A549 (cell line): ENCODE measurements at regions not wholly inside any gene's neighbourhood (a gene's known extent, or its start where the extent isn't known, plus 50 kb on each side); places are given as distances from the start of the nearest gene placed in this dataset.

Source experiments
- ATAC-seq, 2 experiments: fragments of 200-7000 bp in 1 of 2; fragments of >200 bp in 1 of 2; cut with Nextera tagmentation in 1 of 2; cut with Tn5 transposase in 1 of 2; 3 replicates each; pipeline versions ENCODE4 v1.8.0 to v1.9.1; 2018 to 2020; ENCODE audit warnings: mild to moderate bottlenecking in 1 of 2, moderate library complexity in 1 of 2
- CTCF ChIA-PET: fragments of 300-600 bp; sonication (Branson Sonifier 250); formaldehyde crosslinking; extraction: SDS; loops from one replicate; lab custom pipeline; 2021; ENCODE audit warnings: antibody characterized with exemption, inconsistent platforms; lab: Yijun Ruan, JAX
- POLR2A ChIA-PET: fragments of 350-600 bp; formaldehyde crosslinking; extraction: SDS; loops from one replicate; lab custom pipeline; 2021; ENCODE audit warnings: antibody characterized with exemption, inconsistent platforms; lab: Yijun Ruan, JAX
- DNase-seq, 2 experiments: peaks; one replicate each; pipeline versions ENCODE4 v3.0.0 to v3.0.0-alpha.2; 2011 to 2016; ENCODE audit warnings: low read depth in 1 of 2, low spot score in 1 of 2
- FAIRE-seq: peaks from 2 replicates; lab custom pipeline; 2011; peaks lifted over from hg19 to GRCh38; lab: Jason Lieb, UNC
- H3K27ac ChIP-seq, 2 experiments: fragments of >200 bp; sonication (Bioruptor Twin); formaldehyde crosslinking; 3 replicates each; pipeline ENCODE4 v1.5.1; 2016 to 2017
- H3K4me1 ChIP-seq: fragments of >200 bp; sonication (Bioruptor Twin); formaldehyde crosslinking; 3 replicates; pipeline ENCODE4 v1.6.1; 2016
- H3K4me2 ChIP-seq: fragments of >200 bp; sonication (Bioruptor Twin); formaldehyde crosslinking; 3 replicates; pipeline ENCODE4 v1.6.1; 2016
- H3K4me3 ChIP-seq: fragments of >200 bp; sonication (Bioruptor Twin); formaldehyde crosslinking; 3 replicates; pipeline ENCODE4 v1.5.1; 2016
- H3K9me3 ChIP-seq: fragments of >200 bp; sonication (Bioruptor Twin); formaldehyde crosslinking; 3 replicates; pipeline ENCODE4 v1.6.1; 2016
- ATOH8 ChIP-seq: fragments of 250-450 bp; sonication (Bioruptor Pico); IDR thresholded peaks from 2 replicates; pipeline ENCODE4 v1.5.0; 2020; ENCODE audit warnings: low read depth, mild to moderate bottlenecking, moderate library complexity
- BCL3 ChIP-seq: fragments of >200 bp; sonication (Bioruptor Twin); formaldehyde crosslinking; IDR thresholded peaks from 3 replicates; pipeline ENCODE4 v1.6.1; 2016
- CBX8 ChIP-seq: fragments of 200-600 bp; sonication (generic); IDR thresholded peaks from 2 replicates; pipeline ENCODE4 v1.6.1; 2016
- CHD4 ChIP-seq: fragments of 200-600 bp; sonication (generic); IDR thresholded peaks from 2 replicates; pipeline ENCODE4 v1.6.1; 2016; ENCODE audit warnings: antibody characterized with exemption, mild to moderate bottlenecking, borderline replicate concordance
- E2F6 ChIP-seq: IDR thresholded peaks from 2 replicates; pipeline ENCODE4 v1.6.1; 2012; ENCODE audit warnings: low read depth, borderline replicate concordance
- ESRRA ChIP-seq: fragments of 150-350 bp; IDR thresholded peaks from 2 replicates; pipeline ENCODE4 v1.6.1; 2014; ENCODE audit warnings: mild to moderate bottlenecking, low read length, borderline replicate concordance
- FOSL2 ChIP-seq, 2 experiments: fragments of 450-650 bp in 1 of 2; fragments of >200 bp in 1 of 2; sonication (Bioruptor Twin) in 1 of 2; formaldehyde crosslinking; IDR thresholded peaks; 2 replicates each; pipeline versions ENCODE4 v1.5.0 to v1.6.1; 2016 to 2020; ENCODE audit warnings: mild to moderate bottlenecking in 1 of 2, moderate library complexity in 1 of 2
- HDAC2 ChIP-seq: fragments of 200-600 bp; sonication (generic); IDR thresholded peaks from 2 replicates; pipeline ENCODE4 v1.6.1; 2016
- HES2 ChIP-seq: fragments of >200 bp; sonication (Bioruptor Twin); formaldehyde crosslinking; IDR thresholded peaks from 2 replicates; pipeline ENCODE4 v1.6.1; 2016
- HEYL ChIP-seq: fragments of 250-450 bp; sonication (Bioruptor Pico); IDR thresholded peaks from 2 replicates; pipeline ENCODE4 v1.8.0; 2021; ENCODE audit warnings: mild to moderate bottlenecking, moderate library complexity
- HMGXB4 ChIP-seq: fragments of 250-450 bp; sonication (Bioruptor Pico); IDR thresholded peaks from 2 replicates; pipeline ENCODE4 v1.5.0; 2021; ENCODE audit warnings: mild to moderate bottlenecking, moderate library complexity, borderline replicate concordance
- HOXB5 ChIP-seq: fragments of 250-450 bp; sonication (Bioruptor Pico); IDR thresholded peaks from 2 replicates; pipeline ENCODE4 v1.5.0; 2020; ENCODE audit warnings: mild to moderate bottlenecking, moderate library complexity
- MYC ChIP-seq: IDR thresholded peaks from 2 replicates; pipeline ENCODE4 v1.6.1; 2012; ENCODE audit warnings: mild to moderate bottlenecking, inconsistent platforms, low read length, improper control_type of control experiment, borderline replicate concordance
- SMC3 ChIP-seq: fragments of >200 bp; sonication (Bioruptor Twin); formaldehyde crosslinking; IDR thresholded peaks from 3 replicates; pipeline ENCODE4 v1.6.1; 2018; ENCODE audit warnings: inconsistent platforms
- SREBF2 ChIP-seq: fragments of 450-650 bp; IDR thresholded peaks from 2 replicates; pipeline ENCODE4 v1.6.1; 2014; ENCODE audit warnings: mild to moderate bottlenecking, moderate library complexity
- TFCP2L1 ChIP-seq: fragments of 250-450 bp; sonication (Bioruptor Pico); IDR thresholded peaks from 2 replicates; pipeline ENCODE4 v1.5.0; 2021; ENCODE audit warnings: mild to moderate bottlenecking
- TP53 ChIP-seq: fragments of 250-450 bp; sonication (Bioruptor Pico); IDR thresholded peaks from 2 replicates; pipeline ENCODE4 v1.5.0; 2021; ENCODE audit warnings: mild to moderate bottlenecking, moderate library complexity
- WGBS: methylation state at CpG from one replicate; pipeline ENCODE4 v1.1.6; 2017; ENCODE audit errors: missing lambda C conversion rate; 5-methylcytosine and 5-hydroxymethylcytosine counted together

- Histone ChIP-seq H3K4me2 (no peak overlapping the region), H3K4me1 (no peaks in the 10 kb centered on the region), H3K27ac (no peak overlapping the region), H3K9me3 (no peaks in the 10 kb centered on the region), H3K4me3 (no peak overlapping the region)
- 4% methylated on average over 5 of the region's 5 CpGs for WGBS
- ChIA-PET POLR2A (no interaction called here), CTCF (no interaction called here)
- ATAC-seq (no peak), DNase-seq (no peak), FAIRE-seq (no peak)
- no peak for TF ChIP-seq TFCP2L1 (CRISPR knock-in tag)
- TF ChIP-seq SREBF2: no peak
- no peak for TF ChIP-seq HEYL (CRISPR knock-in tag)
- no peak for TF ChIP-seq HDAC2
- TF ChIP-seq MYC: no peak
- TF ChIP-seq E2F6: no peak
- no peak for TF ChIP-seq ESRRA
- no peak for TF ChIP-seq ATOH8
- no peak for TF ChIP-seq HMGXB4 (CRISPR knock-in tag)
- no peak for TF ChIP-seq BCL3
- no peak for TF ChIP-seq HOXB5 (CRISPR knock-in tag)
- TF ChIP-seq CBX8: no peak
Observed at GRCh38 chr2:147495734-147496133, 349.1 kb upstream of the ACVR2A start.

GRCh38 chr2:147492471-147492870, 352.4 kb upstream of the ACVR2A start:
- DNase-seq (no peak), FAIRE-seq (no peak), ATAC-seq (no peak)
- Histone ChIP-seq H3K4me1 (no peaks in the 10 kb centered on the region), H3K4me2 (no peak overlapping the region), H3K4me3 (no peak overlapping the region), H3K27ac (no peak overlapping the region), H3K9me3 (no peaks in the 10 kb centered on the region)
- ChIA-PET POLR2A (no interaction called here), CTCF (no interaction called here)
- WGBS: 2% methylated on average over 2 of the region's 2 CpGs
- TF ChIP-seq TP53 (CRISPR knock-in tag) (no peak), HDAC2 (no peak), HEYL (CRISPR knock-in tag) (no peak)

GRCh38 chr2:147491506-147491905, 353.3 kb upstream of the ACVR2A start:
- Histone ChIP-seq H3K27ac (no peak overlapping the region), H3K4me3 (no peak overlapping the region), H3K4me1 (no peaks in the 10 kb centered on the region), H3K4me2 (no peak overlapping the region), H3K9me3 (no peaks in the 10 kb centered on the region)
- DNase-seq: no peak
- TF ChIP-seq E2F6: no peak
- no peak for TF ChIP-seq CHD4
- no peak for TF ChIP-seq SMC3
- no peak for TF ChIP-seq FOSL2 (IDR thresholded peaks at IDR 0.05)
- TF ChIP-seq FOSL2 (CRISPR knock-in tag; IDR thresholded peaks at IDR 0.05): no peak
- no peak for TF ChIP-seq HES2
- FAIRE-seq: no peak
- CTCF ChIA-PET: no interaction called here
- POLR2A ChIA-PET: no interaction called here
- 22% methylated on average over 2 of the region's 2 CpGs for WGBS
- no peak for ATAC-seq
